ENCODE measurements at regions not wholly inside any gene's neighbourhood (a gene's known extent, or its start where the extent isn't known, plus 50 kb on each side); places are given as distances from the start of the nearest gene placed in this dataset.

DNA sequence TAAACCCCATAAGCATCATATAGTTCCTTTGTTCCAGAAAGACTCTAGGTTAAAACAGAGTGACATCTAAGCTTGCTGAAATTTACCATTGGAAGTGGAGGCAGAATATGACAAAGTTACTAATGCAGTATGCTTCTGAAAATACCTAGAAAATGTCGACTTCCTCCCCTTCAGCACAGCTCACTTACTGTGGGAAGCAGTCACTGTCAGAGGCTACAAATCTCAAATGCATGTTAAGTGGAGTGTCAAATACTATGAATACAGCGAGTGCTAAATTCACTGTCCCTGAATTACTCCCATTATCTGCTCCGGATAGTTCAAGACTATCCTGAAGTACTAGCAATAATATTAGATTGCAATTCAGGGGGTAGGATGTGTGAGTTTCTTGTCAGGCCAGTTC is 1454.6 kb downstream of the AACS start:
- no peak overlapping the region for H3K4me3 ChIP-seq (replicated peaks; ENCODE audit: low read depth, low read length)
- DNase-seq (ENCODE audit: low read depth): no peak
- TF ChIP-seq, protein P1, sequence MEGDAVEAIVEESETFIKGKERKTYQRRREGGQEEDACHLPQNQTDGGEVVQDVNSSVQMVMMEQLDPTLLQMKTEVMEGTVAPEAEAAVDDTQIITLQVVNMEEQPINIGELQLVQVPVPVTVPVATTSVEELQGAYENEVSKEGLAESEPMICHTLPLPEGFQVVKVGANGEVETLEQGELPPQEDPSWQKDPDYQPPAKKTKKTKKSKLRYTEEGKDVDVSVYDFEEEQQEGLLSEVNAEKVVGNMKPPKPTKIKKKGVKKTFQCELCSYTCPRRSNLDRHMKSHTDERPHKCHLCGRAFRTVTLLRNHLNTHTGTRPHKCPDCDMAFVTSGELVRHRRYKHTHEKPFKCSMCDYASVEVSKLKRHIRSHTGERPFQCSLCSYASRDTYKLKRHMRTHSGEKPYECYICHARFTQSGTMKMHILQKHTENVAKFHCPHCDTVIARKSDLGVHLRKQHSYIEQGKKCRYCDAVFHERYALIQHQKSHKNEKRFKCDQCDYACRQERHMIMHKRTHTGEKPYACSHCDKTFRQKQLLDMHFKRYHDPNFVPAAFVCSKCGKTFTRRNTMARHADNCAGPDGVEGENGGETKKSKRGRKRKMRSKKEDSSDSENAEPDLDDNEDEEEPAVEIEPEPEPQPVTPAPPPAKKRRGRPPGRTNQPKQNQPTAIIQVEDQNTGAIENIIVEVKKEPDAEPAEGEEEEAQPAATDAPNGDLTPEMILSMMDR (IDR thresholded peaks at IDR 0.05; ENCODE audit: low read length, missing control alignments): no peak

DNA sequence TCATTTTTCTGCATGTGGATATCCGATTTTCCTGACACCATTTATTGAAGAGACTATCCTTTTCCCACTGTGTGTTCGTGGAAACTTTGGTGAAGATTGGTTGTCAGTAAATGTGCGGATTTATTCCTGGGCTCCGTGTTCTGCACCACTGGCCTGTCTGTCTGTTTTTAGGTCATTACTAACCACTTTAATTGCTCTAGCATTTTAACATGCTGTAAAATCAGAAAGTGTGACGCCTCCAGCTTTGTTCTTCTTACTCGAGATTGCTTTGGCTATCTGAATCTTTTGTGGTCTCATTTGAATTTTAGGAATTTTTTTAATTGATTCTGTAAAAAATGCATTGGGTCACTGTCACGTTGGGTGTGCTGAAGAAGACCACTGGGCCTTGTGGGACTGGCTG is 1458.7 kb downstream of the AACS start:
- H3K4me3 ChIP-seq (replicated peaks; ENCODE audit: low read depth, low read length): no peak overlapping the region
- TF ChIP-seq, protein P1 (IDR thresholded peaks at IDR 0.05; ENCODE audit: low read length, missing control alignments): no peak
- no peak for DNase-seq (ENCODE audit: low read depth)

DNA sequence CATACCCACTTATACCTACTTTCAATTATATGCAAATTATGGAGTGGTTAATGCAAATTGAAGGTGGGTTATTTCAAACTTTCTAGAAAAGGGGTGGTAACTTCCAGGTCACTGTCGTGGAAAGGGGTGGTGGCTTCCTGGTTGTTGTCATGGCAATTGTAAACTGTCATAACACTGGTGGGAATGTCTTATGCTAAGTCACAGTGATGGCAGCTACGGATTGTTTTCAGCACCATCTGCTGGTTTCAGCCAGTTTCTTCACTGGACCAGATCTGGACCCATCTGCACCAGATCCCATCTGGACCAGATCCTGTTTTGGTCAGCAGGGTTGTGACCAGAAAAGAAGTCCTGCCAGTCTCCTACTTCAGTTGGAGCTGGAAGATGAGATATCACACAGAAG is 1469.3 kb downstream of the AACS start:
- TF ChIP-seq, protein P1 (IDR thresholded peaks at IDR 0.05; ENCODE audit: low read length, missing control alignments): no peak
- no peak overlapping the region for H3K4me3 ChIP-seq (replicated peaks; ENCODE audit: low read depth, low read length)

DNA sequence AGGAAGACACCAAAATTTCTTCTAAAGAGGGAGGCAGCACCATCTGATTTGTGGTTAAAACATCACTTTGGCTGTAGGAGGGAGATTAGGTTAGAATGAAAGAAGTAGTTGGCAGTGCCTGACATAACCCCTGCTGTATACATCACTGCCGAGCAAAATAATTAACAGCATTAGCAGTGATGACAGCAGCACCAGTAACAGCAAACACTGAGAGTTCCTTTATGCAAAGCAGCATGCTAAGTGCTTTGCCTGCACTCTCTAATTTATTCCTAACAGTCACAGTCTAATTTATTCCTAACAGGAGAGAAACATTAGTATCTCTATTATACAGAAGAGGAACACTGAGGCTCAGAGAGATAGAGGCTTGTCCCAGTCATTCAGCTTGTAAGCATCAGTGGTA is 1469.7 kb downstream of the AACS start:
- no peak for DNase-seq (ENCODE audit: low read depth)
- H3K4me3 ChIP-seq (replicated peaks; ENCODE audit: low read depth, low read length): no peak overlapping the region

More for the DNA sequence above, 1469.3 kb downstream of the AACS start:
- peak; percentile 24 for DNase-seq (ENCODE audit: low read depth)

DNA sequence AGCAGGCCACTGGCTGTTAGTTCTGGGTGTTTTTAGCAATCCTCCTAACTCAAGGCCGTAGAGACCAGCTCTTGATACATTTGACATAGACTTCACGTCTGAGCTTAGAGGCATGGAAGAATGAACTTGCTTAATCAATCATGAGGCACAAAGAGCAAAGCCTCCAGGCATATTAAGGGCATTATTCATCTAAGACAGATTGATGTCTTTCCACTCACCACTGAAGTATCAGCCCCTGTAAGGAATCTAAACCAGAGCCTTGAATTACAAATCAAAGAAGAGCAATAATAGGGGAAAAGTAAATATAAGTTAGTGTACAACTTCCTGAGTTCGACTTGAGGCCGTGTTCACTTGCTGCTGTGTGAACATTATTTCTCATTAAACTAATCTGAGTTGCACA is 1470.7 kb downstream of the AACS start:
- TF ChIP-seq, protein P1 (IDR thresholded peaks at IDR 0.05; ENCODE audit: low read length, missing control alignments): no peak

More for the DNA sequence above, 1469.7 kb downstream of the AACS start:
- TF ChIP-seq, protein P1 (IDR thresholded peaks at IDR 0.05; ENCODE audit: low read length, missing control alignments): no peak

DNA sequence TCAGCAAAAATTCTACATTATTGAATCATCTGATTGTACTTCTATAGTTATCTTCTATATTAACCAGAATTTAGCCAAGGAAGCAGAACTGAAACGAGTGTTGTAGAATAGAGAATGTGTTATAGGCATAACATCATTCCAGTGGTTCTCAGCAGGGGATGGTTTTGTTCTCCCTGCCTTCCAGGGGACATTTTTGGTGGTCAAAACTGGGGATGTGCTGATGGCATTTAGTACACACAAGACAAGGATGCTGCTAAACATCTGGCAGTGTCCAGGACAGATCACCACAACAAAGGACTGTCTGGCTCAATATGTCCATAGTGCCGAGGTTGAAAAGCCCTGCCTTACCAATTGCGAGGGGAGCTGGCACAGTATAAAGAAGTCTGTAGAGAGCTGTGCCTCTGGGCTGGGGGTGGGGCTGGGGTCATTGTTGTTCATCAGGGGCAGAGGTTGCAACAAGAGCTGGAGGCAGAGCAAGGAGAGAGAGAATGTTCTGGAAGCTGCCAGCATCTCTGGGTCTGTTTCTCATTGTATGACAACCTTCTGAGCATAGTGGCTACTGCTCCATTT is 1472.8 kb downstream of the AACS start:
- H3K4me3 ChIP-seq (replicated peaks; ENCODE audit: low read depth, low read length): no peak overlapping the region
- no peak for DNase-seq (ENCODE audit: low read depth)
- TF ChIP-seq, protein P1 (IDR thresholded peaks at IDR 0.05; ENCODE audit: low read length, missing control alignments): no peak

More for the DNA sequence above, 1470.7 kb downstream of the AACS start:
- DNase-seq (ENCODE audit: low read depth): no peak
- no peak overlapping the region for H3K4me3 ChIP-seq (replicated peaks; ENCODE audit: low read depth, low read length)

DNA sequence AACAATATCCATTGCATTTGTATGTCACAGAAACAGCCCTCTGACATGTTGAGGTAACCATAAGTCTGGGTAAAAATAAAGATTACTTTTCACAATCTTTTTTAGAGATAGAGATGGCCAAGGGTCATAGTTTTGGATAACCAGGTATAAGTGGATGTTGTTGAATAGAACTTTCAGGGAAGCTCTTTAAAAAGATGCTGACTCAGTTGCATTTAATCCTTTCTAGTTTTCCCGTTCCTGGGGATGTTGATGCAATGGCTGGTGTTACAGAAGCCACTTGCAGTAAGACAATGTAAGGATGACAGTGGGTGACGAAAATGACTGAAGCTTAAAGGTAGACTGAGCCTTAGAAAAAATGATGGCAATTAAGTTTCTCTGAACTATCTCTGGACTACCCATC is 1473.7 kb downstream of the AACS start:
- TF ChIP-seq, protein P1 (IDR thresholded peaks at IDR 0.05; ENCODE audit: low read length, missing control alignments): no peak
- no peak for DNase-seq (ENCODE audit: low read depth)
- no peak overlapping the region for H3K4me3 ChIP-seq (replicated peaks; ENCODE audit: low read depth, low read length)

Data from fibroblast of pulmonary artery (primary cell).